ENCODE measurements at regions not wholly inside any gene's neighbourhood (a gene's known extent, or its start where the extent isn't known, plus 50 kb on each side); places are given as distances from the start of the nearest gene placed in this dataset.

- TF ChIP-seq, protein P1, sequence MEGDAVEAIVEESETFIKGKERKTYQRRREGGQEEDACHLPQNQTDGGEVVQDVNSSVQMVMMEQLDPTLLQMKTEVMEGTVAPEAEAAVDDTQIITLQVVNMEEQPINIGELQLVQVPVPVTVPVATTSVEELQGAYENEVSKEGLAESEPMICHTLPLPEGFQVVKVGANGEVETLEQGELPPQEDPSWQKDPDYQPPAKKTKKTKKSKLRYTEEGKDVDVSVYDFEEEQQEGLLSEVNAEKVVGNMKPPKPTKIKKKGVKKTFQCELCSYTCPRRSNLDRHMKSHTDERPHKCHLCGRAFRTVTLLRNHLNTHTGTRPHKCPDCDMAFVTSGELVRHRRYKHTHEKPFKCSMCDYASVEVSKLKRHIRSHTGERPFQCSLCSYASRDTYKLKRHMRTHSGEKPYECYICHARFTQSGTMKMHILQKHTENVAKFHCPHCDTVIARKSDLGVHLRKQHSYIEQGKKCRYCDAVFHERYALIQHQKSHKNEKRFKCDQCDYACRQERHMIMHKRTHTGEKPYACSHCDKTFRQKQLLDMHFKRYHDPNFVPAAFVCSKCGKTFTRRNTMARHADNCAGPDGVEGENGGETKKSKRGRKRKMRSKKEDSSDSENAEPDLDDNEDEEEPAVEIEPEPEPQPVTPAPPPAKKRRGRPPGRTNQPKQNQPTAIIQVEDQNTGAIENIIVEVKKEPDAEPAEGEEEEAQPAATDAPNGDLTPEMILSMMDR (IDR thresholded peaks at IDR 0.05; ENCODE audit: low read depth, low read length, missing input control), result no peak
- no peak for TF ChIP-seq HNF4G (IDR thresholded peaks at IDR 0.05)
- no peak for TF ChIP-seq REST (IDR thresholded peaks at IDR 0.05)
- TF ChIP-seq NR2F2 (IDR thresholded peaks at IDR 0.05), result no peak
- no peak for TF ChIP-seq ZBTB33 (IDR thresholded peaks at IDR 0.05)
- no peak for TF ChIP-seq FOXA2 (IDR thresholded peaks at IDR 0.05)
- TF ChIP-seq GABPA (IDR thresholded peaks at IDR 0.05 in 1 of 2, conservative IDR thresholded peaks at IDR 0.05 in 1 of 2), result no peak
- peak in 1 of 2 donors; percentile 51 for TF ChIP-seq HNF4A (conservative IDR thresholded peaks at IDR 0.05)
- TF ChIP-seq YY1 (IDR thresholded peaks at IDR 0.05), result peak; percentile 31
- no peak for TF ChIP-seq SP1 (IDR thresholded peaks at IDR 0.05)
- peak in 1 of 2 donors; percentile 49 for TF ChIP-seq RXRA (IDR thresholded peaks at IDR 0.05)
- TF ChIP-seq RAD21 (IDR thresholded peaks at IDR 0.05), result no peak
- TF ChIP-seq TAF1 (conservative IDR thresholded peaks at IDR 0.05), result no peak
- TF ChIP-seq ATF3 (IDR thresholded peaks at IDR 0.05), result no peak
- TF ChIP-seq EGR1 (IDR thresholded peaks at IDR 0.05; ENCODE audit: low read depth in 2 of 2), result no peak
- H3K4me3 ChIP-seq (ENCODE audit: low read depth in 1 of 3, low read length in 3 of 3), result no peak overlapping the region
- no peak overlapping the region for H3K27ac ChIP-seq (ENCODE audit: low read depth in 1 of 2, low read length in 2 of 2)
- H3K9ac ChIP-seq (ENCODE audit: low read depth in 1 of 2, low read length in 2 of 2), result no peak overlapping the region
- H3K27me3 ChIP-seq (ENCODE audit: control insufficient read depth in 4 of 4, insufficient read depth in 4 of 4, low read length in 3 of 4), result no peaks in the 10 kb centered on the region
- H3K9me3 ChIP-seq (ENCODE audit: control insufficient read depth in 4 of 4, low read length in 3 of 4), result no peaks in the 10 kb centered on the region
- H3K4me1 ChIP-seq (ENCODE audit: control insufficient read depth in 4 of 4, insufficient read depth in 4 of 4, low read length in 3 of 4), result no peaks in the 10 kb centered on the region
- H3K36me3 ChIP-seq (ENCODE audit: control insufficient read depth in 4 of 4, insufficient read depth in 3 of 4, low read depth in 1 of 4, low read length in 3 of 4), result no peaks in the 10 kb centered on the region
- DNase-seq (ENCODE audit: low spot score), result no peak
- 32% methylated on average over 6 of the region's 6 CpGs for WGBS
Observed at GRCh38 chr2:7736646-7737305, 819.6 kb downstream of the RNF144A start.

DNA sequence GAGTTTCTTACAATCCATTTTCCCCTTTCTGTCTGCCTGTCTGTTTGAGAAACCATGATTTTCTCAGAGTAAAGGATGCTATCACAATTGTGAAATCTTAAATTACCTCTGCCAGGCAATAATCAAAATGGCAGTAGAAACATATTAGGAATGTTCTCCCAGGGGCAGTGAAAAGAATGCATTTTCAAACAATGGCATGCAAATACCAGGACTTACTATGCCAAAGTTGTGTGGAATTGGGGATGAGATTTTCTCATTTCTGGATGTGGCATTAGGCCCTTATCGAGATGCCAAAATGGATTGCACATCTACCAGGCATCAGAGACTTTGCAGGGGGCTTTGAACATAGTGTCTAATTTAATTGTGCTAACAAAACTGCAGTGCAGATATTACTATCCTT is 821.4 kb downstream of the RNF144A start:
- Histone ChIP-seq H3K4me1 (ENCODE audit: control insufficient read depth in 4 of 4, insufficient read depth in 4 of 4, low read length in 3 of 4) (peaks cover 0 to 13% (median 8%) of the 10 kb centered on the region in 4 donors), H3K27me3 (ENCODE audit: control insufficient read depth in 4 of 4, insufficient read depth in 4 of 4, low read length in 3 of 4) (no peaks in the 10 kb centered on the region), H3K9ac (ENCODE audit: low read depth in 1 of 2, low read length in 2 of 2) (no peak overlapping the region), H3K9me3 (ENCODE audit: control insufficient read depth in 4 of 4, low read length in 3 of 4) (no peaks in the 10 kb centered on the region), H3K27ac (ENCODE audit: low read depth in 1 of 2, low read length in 2 of 2) (no peak overlapping the region), H3K36me3 (ENCODE audit: control insufficient read depth in 4 of 4, insufficient read depth in 3 of 4, low read depth in 1 of 4, low read length in 3 of 4) (no peaks in the 10 kb centered on the region), H3K4me3 (ENCODE audit: low read depth in 1 of 3, low read length in 3 of 3) (no peak overlapping the region)
- no peak for DNase-seq (ENCODE audit: low spot score)
- TF ChIP-seq GABPA (IDR thresholded peaks at IDR 0.05 in 1 of 2, conservative IDR thresholded peaks at IDR 0.05 in 1 of 2) (no peak), ZBTB33 (IDR thresholded peaks at IDR 0.05) (no peak), TAF1 (conservative IDR thresholded peaks at IDR 0.05) (no peak), REST (IDR thresholded peaks at IDR 0.05) (no peak), HNF4A (conservative IDR thresholded peaks at IDR 0.05) (no peak), RAD21 (IDR thresholded peaks at IDR 0.05) (no peak)
- TF ChIP-seq, protein P2, sequence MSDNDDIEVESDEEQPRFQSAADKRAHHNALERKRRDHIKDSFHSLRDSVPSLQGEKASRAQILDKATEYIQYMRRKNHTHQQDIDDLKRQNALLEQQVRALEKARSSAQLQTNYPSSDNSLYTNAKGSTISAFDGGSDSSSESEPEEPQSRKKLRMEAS (IDR thresholded peaks at IDR 0.05), result no peak
- 97% methylated on average over 1 of the region's 1 CpG for WGBS
